Activated naive CD4-positive, alpha-beta T cell treated with anti-CD3 and anti-CD28 coated beads, Interleukin-2, amount 50 U/mL, for 72 hours (primary cell): ENCODE measurements at regions not wholly inside any gene's neighbourhood (a gene's known extent, or its start where the extent isn't known, plus 50 kb on each side); places are given as distances from the start of the nearest gene placed in this dataset.

Experiments used
- ATAC-seq, 2 donors: fragments of 150-1000 bp; cut with Tn5 transposase; 2 replicates each; pipeline ENCODE4 v1.10.0; 2021; ENCODE audit warnings: mild to moderate bottlenecking in 2 of 2, moderate library complexity in 2 of 2
- DNase-seq, 2 donors: peaks; one replicate each; pipeline ENCODE4 v3.0.0; 2021 to 2022; ENCODE audit warnings: low spot score in 2 of 2
- H3K27ac Mint-ChIP-seq, 2 donors: one replicate each; pipeline ENCODE4 v1.8.0; 2022; ENCODE audit warnings: mild to moderate bottlenecking in 2 of 2, mixed read lengths in 2 of 2
- H3K36me3 Mint-ChIP-seq, 2 donors: one replicate each; pipeline ENCODE4 v1.8.0; 2022; ENCODE audit warnings: mixed read lengths in 2 of 2
- H3K9me3 Mint-ChIP-seq, 2 donors: one replicate each; pipeline ENCODE4 v1.8.0; 2022; ENCODE audit warnings: mixed read lengths in 2 of 2

DNA sequence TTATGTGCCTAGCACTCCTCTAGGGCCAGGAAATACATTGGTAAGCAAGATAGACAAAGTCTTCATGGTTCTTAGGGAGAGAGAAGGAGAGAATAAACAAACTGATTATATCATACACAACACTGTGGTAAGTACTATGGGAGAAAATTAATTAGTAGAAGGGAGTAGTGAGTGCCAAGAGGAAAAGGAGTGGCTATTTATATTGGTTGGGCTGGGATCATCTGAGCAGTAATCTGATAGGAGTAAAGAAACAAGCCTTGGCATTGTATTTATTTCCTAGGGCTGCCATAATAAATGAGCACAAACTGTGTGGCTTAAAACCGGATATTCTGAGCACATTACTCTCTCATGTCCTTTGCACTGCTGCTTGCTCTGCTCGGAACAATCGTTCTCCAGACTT, 158.1 kb upstream of the PHF14 start:
- H3K9me3 Mint-ChIP-seq: peaks cover 0 to 4% of the 10 kb centered on the region in 2 donors
- DNase-seq: no peak
- ATAC-seq: no peak

DNA sequence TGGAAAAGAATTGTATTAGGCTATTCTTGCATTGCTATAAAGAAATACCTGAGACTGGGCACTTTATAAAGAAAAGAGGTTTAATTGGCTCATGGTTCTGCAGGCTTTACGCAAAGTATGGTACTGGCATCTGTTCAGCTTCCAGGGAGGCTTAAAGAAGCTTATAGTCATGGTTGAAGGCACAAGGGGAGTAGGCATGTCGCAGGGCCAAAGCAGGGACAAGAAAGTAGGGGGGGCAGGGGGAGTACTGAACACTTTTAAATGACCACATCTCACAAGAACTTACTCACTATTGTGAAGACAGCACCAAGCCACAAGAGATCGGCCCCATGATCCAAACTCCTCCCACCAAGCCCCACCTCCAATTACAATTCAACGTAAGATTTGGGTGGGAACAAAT, 152.5 kb upstream of the PHF14 start:
- Mint-ChIP-seq H3K27ac (no peak overlapping the region), H3K9me3 (no peaks in the 10 kb centered on the region), H3K36me3 (no peaks in the 10 kb centered on the region)
- DNase-seq: no peak
- ATAC-seq: no peak

More for the DNA sequence above, 158.1 kb upstream of the PHF14 start:
- H3K36me3 Mint-ChIP-seq: peaks cover 0 to 6% of the 10 kb centered on the region in 2 donors
- no peak overlapping the region for H3K27ac Mint-ChIP-seq

DNA sequence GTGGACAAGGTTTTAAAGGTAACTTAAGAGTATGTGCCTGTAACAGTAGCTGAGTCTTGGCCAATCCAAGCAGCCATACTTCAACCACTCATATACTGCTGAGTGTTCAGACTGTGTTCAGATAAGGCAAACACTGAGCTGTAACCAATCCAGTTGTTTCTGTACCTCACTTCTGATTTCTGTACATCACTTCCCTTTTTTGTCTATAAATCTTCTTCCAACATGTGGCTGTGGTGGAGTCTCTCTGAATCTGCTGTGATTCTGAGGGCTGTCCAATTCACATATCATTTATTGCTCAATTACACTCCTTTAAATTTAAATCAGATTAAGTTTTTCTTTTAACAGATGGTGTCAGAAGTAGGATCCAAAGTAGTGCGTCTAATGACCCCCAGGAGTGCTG, 149.5 kb upstream of the PHF14 start:
- Mint-ChIP-seq H3K27ac (no peak overlapping the region), H3K9me3 (no peaks in the 10 kb centered on the region), H3K36me3 (no peaks in the 10 kb centered on the region)
- ATAC-seq (no peak), DNase-seq (no peak)

DNA sequence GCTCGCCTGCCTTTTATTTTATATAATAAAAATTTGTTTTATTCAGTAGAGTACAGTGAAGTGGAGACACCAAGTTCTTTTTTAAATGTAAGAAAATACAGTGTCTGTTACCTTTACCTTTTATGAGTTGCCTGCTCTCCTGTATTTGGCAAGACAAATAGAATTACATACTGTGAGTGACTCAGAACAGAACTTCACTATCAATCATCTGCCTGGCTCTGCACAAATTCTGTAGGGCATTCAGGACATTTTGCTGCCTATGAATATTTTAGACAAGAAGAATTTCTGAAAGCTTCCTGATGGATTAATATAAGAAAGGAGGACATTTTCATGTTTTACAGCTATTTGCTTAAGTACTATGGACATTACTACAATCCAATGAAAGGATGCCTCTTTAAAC, 135.4 kb upstream of the PHF14 start:
- H3K36me3 Mint-ChIP-seq: no peaks in the 10 kb centered on the region
- H3K27ac Mint-ChIP-seq: no peak overlapping the region
- ATAC-seq (peak in 1 of 2 donors; percentile 53), DNase-seq (no peak)
- H3K9me3 Mint-ChIP-seq: no peaks in the 10 kb centered on the region

DNA sequence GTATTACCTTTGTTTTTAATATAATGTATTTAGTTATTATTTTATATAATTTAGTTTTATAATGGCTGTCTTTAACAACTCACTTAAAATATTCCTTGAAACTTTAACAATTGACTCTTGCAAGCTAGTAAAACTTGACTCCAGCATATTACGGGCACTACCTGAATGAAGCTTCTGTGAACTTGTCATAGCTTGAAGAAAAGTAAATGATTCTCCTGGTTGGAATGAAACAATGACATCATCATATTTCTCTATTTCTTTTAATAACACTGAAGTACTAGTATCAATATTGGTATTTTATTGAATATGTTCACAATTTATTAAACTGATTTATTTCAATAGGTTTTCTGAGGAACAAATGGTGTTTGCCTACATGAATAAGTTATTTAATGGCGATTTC, 128.4 kb upstream of the PHF14 start:
- Mint-ChIP-seq H3K36me3 (no peaks in the 10 kb centered on the region), H3K27ac (no peak overlapping the region), H3K9me3 (no peaks in the 10 kb centered on the region)
- ATAC-seq (no peak), DNase-seq (no peak)

DNA sequence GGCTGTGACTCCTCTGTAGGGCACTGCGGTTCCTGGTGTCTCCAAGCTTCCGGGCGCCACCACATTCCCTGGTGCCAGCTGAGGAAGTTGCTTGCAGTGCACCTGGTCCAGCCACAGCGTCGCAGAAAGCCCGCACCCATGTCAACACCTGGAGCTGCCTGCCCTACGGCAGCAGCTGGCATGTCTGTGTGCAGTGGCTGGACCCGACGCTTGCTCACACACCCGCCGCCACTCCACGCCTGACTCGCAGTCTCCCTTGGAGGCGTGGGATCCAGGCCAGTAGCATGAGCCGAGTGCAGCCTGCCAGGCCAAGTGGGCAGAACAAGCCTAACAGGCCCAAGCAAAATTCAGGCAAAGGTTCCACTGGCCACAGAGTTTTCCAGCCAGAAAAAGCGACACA, 118.1 kb upstream of the PHF14 start:
- Mint-ChIP-seq H3K27ac (no peak overlapping the region), H3K9me3 (no peaks in the 10 kb centered on the region), H3K36me3 (no peaks in the 10 kb centered on the region)
- DNase-seq (no peak), ATAC-seq (no peak)

DNA sequence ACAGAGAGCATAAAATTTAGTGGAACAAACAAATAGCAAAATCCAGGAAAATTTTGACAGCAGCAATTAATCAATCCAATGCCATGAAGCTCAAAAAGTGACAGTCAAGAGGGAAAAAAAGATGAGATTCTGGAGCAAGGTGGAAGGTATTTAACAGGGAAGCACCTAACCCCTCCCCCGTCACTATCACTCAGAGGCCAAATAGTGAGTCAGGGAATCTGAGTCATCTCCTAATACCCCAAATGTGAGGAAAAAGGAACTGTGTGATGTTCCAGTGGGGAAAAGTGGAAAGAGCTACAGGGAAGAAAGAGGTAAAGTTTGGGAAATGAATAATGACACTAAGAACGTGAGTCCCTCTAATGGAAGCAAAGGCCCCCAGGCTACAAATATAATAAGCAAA, 113.2 kb upstream of the PHF14 start:
- DNase-seq (no peak), ATAC-seq (no peak)
- Mint-ChIP-seq H3K36me3 (no peaks in the 10 kb centered on the region), H3K27ac (no peak overlapping the region), H3K9me3 (no peaks in the 10 kb centered on the region)

DNA sequence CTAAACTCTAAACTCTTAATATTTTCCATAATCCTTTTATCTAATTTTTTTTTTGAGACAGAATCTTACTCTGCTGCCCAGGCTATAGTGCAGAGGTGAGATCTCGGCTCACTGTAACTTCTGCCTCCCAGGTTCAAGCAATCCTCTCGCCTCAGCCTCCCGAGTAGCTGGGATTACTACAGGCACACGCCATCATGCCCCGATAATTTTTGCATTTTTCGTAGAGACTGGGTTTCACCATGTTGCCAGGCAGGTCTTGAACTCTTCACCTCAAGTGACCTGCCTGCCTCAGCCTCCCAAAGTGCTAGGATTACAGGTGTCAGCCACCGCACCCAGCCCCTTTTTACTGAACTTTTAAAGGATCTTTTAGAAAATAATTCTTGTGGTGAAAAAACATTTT, 110.2 kb upstream of the PHF14 start:
- H3K36me3 Mint-ChIP-seq: no peaks in the 10 kb centered on the region
- H3K9me3 Mint-ChIP-seq: no peaks in the 10 kb centered on the region
- no peak overlapping the region for H3K27ac Mint-ChIP-seq
- DNase-seq (no peak), ATAC-seq (no peak)

DNA sequence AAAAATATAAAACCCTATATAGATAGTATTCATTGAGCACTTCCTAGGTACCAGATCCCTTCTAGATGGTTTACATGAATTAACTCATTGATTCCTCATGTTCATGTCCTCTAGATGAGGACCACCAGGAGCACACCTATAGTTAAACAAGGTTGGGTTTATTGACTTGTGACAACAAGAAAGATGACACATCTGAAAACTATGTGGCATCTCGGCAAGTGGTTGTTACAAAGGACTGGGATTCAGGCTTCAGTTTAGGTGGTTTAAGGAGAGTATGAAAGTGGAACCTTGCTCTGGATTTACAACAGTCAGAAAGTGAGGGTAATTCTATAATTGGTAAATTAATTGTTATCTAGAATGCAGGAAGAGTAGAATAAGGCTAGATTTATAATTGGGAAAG, 99.0 kb upstream of the PHF14 start:
- no peak for DNase-seq
- no peak for ATAC-seq
- Mint-ChIP-seq H3K27ac (no peak overlapping the region), H3K36me3 (peaks cover 0 to 9% of the 10 kb centered on the region in 2 donors), H3K9me3 (peaks cover 5 to 8% of the 10 kb centered on the region in 2 donors)

DNA sequence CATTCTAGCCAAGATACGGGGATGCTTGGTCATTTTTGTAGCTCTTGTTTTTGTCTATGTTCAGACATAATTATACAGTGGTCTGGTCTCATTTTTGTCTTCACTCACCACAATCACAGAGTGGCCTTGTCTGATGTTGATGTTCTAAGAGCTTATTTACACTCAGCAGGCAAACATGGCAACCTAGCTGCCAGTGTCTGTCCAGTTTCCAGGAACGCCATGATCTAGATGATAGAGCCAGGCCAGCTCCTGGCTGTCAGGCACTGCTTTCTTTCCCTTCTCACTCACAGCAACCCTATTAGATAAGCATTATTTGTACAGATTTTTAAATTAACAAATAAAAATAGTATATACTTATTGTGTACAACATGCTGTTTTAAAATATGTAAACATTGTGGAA, 98.6 kb upstream of the PHF14 start:
- Mint-ChIP-seq H3K36me3 (peaks cover 0 to 9% of the 10 kb centered on the region in 2 donors), H3K9me3 (peaks cover 5 to 8% of the 10 kb centered on the region in 2 donors), H3K27ac (no peak overlapping the region)
- DNase-seq (no peak), ATAC-seq (no peak)

DNA sequence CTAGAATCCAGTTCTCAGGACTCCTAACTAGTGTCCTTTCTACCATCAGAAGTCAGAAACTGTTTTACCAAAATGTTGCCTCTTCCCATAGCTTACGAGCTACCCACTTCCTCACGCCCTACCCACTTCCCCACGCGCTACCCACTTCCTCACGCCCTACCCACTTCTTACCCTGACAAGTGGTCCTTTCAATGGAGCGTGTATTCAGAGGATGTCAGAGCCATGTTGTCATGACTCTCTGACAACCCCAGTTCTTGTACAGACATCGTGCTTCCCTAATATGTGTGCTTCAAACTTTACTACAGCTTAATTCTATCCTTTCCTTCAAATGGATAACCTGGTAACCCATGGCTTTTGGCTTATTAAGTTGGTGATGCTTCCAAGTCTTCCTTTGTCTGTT, 84.8 kb upstream of the PHF14 start:
- ATAC-seq (peak; percentile 44 to 58), DNase-seq (no peak)
- H3K36me3 Mint-ChIP-seq: no peaks in the 10 kb centered on the region
- H3K9me3 Mint-ChIP-seq: no peaks in the 10 kb centered on the region
- peak overlapping the region in 1 of 2 donors; percentile 11 for H3K27ac Mint-ChIP-seq

DNA sequence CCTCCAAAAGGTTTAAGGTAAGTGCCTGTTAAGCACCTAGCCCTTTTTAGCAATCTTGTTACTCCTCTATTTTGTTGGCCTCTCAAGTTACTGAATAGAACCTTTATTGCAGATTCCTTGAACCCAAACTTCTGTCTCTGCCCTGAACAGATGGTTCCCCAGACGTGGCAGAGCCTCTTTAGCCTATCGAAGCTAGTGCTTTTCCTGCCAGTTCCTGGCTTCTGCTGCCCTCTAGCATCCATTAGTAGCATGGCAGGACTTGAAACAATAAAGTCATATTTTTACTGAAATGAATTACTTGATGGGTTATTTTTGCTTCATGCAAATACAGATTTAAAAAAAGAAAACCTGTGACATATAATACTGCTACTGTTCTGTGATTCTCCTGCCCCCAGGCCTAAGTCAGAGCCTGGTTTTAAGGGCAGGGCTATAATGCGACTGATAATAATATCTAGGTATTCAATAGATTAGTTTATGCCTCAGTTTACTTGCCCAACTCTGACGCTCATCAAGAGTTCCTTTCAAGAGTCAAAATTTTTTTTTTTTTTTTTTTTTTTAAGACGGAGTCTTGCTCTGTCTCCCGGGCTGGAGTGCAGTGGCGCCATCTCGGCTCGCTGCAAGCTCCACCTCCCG, 84.3 kb upstream of the PHF14 start:
- Mint-ChIP-seq H3K9me3 (no peaks in the 10 kb centered on the region), H3K36me3 (no peaks in the 10 kb centered on the region), H3K27ac (peak overlapping the region; percentile 6 to 11)
- peak; percentile 60 to 83 for ATAC-seq
- DNase-seq: peak in 1 of 2 donors; percentile 17

DNA sequence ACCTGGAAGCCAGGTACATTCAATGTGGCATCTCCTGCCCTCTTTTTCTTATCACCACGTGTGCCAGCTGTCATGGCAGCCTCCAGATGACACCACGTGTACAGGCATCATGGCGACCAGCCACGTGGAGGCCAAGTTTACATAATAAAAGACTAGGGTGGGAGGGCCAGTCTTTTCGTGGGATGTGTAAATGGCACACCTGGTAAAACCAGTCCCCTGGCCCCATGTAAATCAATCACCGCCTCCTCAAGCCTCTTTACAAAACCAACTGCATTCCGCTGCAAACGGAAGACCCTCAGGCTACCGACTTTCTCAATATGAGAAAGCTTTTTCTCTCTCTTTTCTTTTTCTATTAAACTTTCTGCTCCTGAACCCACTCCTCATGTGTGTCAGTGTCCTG, 65.1 kb upstream of the PHF14 start:
- no peak overlapping the region for H3K27ac Mint-ChIP-seq
- H3K9me3 Mint-ChIP-seq: peaks cover 5 to 11% of the 10 kb centered on the region in 2 donors
- ATAC-seq: no peak
- peaks cover 0 to 7% of the 10 kb centered on the region in 2 donors for H3K36me3 Mint-ChIP-seq
- no peak for DNase-seq

DNA sequence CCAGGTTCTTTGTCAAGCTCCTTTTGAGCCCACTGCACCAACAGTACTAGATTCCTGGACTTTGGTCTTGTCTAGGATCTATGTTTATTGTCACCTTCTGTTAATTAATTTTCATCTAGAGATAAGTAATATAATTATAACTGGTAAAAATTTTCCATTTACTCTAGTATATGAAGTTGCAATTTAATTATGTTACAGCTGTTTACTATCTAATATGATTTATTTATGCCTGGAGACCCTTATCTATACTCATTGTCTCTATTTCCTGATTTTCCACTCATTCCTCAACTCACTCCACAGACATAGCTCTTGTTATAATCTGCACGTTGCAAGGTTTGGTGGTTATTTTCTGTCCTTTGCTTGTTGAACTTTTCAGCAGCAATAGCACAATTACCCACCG, 63.2 kb upstream of the PHF14 start:
- H3K36me3 Mint-ChIP-seq: peaks cover 0 to 12% of the 10 kb centered on the region in 2 donors

DNA sequence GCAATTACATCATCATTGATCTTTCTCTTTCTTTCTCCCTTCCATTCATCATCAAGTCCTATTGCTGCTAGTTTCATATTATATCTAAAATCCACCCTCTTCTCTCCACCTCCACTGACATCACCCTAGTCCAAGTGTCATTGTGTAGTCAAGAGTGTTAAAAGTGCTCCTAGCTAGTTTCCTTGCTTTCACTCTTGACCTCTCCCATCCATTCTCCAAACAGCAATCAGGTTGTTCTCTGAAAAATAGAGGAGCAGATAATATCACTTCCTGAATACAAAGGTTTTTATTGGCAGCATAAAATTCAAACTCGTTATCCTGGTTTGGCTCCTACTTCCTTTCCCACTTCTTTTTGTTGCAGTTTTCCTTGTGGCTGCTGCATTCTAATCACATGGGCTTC, 61.6 kb upstream of the PHF14 start:
- no peak for DNase-seq
- H3K9me3 Mint-ChIP-seq: peaks cover 5 to 11% of the 10 kb centered on the region in 2 donors
- no peak for ATAC-seq
- peaks cover 0 to 12% of the 10 kb centered on the region in 2 donors for H3K36me3 Mint-ChIP-seq
- H3K27ac Mint-ChIP-seq: no peak overlapping the region

More for the DNA sequence above, 63.2 kb upstream of the PHF14 start:
- no peak for ATAC-seq
- Mint-ChIP-seq H3K9me3 (peaks cover 5 to 11% of the 10 kb centered on the region in 2 donors), H3K27ac (no peak overlapping the region)
- DNase-seq: no peak

DNA sequence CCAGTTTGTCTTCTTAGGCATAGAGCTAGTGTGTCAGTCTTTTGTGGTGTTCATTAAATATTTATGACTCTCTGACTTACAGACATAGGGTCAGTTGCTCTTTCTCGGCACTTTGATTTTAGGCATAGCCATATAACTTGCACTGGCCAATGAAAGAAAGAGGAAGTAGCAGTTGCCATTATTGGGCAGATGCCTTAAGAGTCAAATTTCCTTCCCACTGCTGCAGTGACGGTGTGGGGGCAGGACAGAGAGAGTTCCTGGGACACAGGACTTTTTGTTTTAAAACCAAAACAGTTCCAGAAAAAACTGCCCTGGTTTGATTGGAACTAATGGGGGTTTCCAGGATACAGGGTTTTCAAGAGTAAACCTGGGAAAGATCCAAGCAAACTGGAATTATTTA, 60.2 kb upstream of the PHF14 start:
- no peak for DNase-seq
- no peak overlapping the region for H3K27ac Mint-ChIP-seq
- H3K36me3 Mint-ChIP-seq: peaks cover 0 to 12% of the 10 kb centered on the region in 2 donors
- H3K9me3 Mint-ChIP-seq: peaks cover 5 to 11% of the 10 kb centered on the region in 2 donors
- no peak for ATAC-seq

DNA sequence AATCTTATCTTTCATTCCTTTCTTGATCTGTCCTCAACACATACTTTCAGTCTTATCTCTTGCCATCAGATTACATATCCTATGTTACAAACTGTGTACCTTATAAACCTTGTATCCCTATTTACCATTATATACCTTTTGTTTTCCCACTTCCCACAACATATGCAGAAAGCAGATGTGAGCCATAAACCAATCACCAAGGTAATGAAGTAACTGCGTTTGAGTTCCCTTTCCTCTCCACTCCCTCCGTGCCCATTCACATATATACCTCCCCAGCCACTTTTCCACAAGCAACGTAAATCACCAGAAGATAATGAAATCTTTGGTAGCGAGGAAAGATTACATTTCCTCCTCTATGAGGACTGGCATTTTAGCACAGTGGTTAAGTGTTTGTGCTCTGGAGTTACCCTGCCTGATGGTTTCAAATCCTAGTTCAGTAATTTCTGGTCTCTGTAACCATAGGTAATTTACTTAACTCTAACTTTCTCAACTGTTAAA, 55.5 kb upstream of the PHF14 start:
- H3K36me3 Mint-ChIP-seq: peaks cover 0 to 6% of the 10 kb centered on the region in 2 donors
- no peak for ATAC-seq
- H3K9me3 Mint-ChIP-seq: no peaks in the 10 kb centered on the region
- H3K27ac Mint-ChIP-seq: no peak overlapping the region
- DNase-seq: no peak

DNA sequence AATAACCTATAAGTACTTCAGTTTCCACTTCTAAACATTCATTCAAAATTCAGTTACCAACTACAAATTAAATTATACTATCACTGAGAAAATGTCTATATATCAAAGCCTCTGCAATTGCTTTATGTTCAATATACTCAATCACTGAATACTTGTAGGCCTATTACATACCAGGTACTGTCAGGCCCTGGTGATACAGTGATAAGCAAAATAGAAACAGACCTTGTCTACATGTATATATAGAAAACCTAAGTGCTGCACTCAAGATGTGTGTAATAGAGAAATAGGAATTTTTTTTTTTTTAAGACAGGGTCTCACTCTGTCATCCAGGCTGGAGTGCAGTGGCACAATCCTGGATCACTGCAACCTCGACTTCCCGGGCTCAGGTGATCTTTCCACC, 53.7 kb upstream of the PHF14 start:
- ATAC-seq (no peak), DNase-seq (no peak)
- Mint-ChIP-seq H3K36me3 (no peaks in the 10 kb centered on the region), H3K9me3 (no peaks in the 10 kb centered on the region), H3K27ac (no peak overlapping the region)
